DOHH2 (cell line): ENCODE measurements at regions not wholly inside any gene's neighbourhood (a gene's known extent, or its start where the extent isn't known, plus 50 kb on each side); places are given as distances from the start of the nearest gene placed in this dataset.

Experiments
- H3F3A ChIP-seq: fragments of 200-600 bp; sonication (generic), shearing (Covaris generic); 2 replicates; pipeline ENCODE4 v1.6.0; 2016; ENCODE audit warnings: antibody characterized with exemption, mild to moderate bottlenecking; ENCODE audit not compliant: control insufficient read depth, insufficient read depth
- H3K27ac ChIP-seq: fragments of 200-600 bp; sonication (generic); 2 replicates; pipeline ENCODE4 v1.5.1; 2014; ENCODE audit warnings: low read depth, mild to moderate bottlenecking, low read length, moderate library complexity
- H3K27me3 ChIP-seq: fragments of 200-600 bp; sonication (generic); 2 replicates; pipeline ENCODE4 v1.6.1; 2014; ENCODE audit warnings: mild to moderate bottlenecking, low read length, mixed read lengths; ENCODE audit not compliant: control insufficient read depth
- H3K36me3 ChIP-seq: fragments of 200-600 bp; sonication (generic); 2 replicates; pipeline ENCODE4 v1.6.1; 2014; ENCODE audit warnings: mild to moderate bottlenecking, low read length, moderate library complexity, mixed read lengths; ENCODE audit not compliant: control insufficient read depth
- H3K4me1 ChIP-seq: fragments of 200-600 bp; sonication (generic); 2 replicates; pipeline ENCODE4 v1.6.1; 2014; ENCODE audit warnings: mild to moderate bottlenecking, low read length, mixed read lengths; ENCODE audit not compliant: control insufficient read depth
- H3K4me2 ChIP-seq: fragments of 200-600 bp; sonication (generic); 2 replicates; pipeline ENCODE4 v1.6.0; 2014; ENCODE audit warnings: mild to moderate bottlenecking, low read length, moderate library complexity
- H3K4me3 ChIP-seq: fragments of 200-600 bp; sonication (generic); 2 replicates; pipeline ENCODE4 v1.5.1; 2014; ENCODE audit warnings: mild to moderate bottlenecking, low read length, mixed read lengths
- H3K79me2 ChIP-seq: fragments of 200-600 bp; sonication (generic); 2 replicates; pipeline ENCODE4 v1.6.1; 2014; ENCODE audit warnings: mild to moderate bottlenecking, low read length, mixed read lengths; ENCODE audit not compliant: control insufficient read depth
- H3K9me2 ChIP-seq: fragments of 200-600 bp; sonication (generic); replicated peaks from 2 replicates; pipeline ENCODE4 v1.6.1; 2014; ENCODE audit warnings: mild to moderate bottlenecking, low read length, mixed read lengths; ENCODE audit not compliant: control insufficient read depth
- H3K9me3 ChIP-seq: fragments of 200-600 bp; sonication (generic); 2 replicates; pipeline ENCODE4 v1.6.1; 2014; ENCODE audit warnings: antibody characterized with exemption, low read length, mixed read lengths; ENCODE audit not compliant: control insufficient read depth, insufficient read depth
- H4K20me1 ChIP-seq: fragments of 200-600 bp; sonication (generic); 2 replicates; pipeline ENCODE4 v1.6.0; 2014; ENCODE audit warnings: low read depth, mild to moderate bottlenecking, antibody characterized with exemption, low read length, moderate library complexity; ENCODE audit not compliant: control insufficient read depth, insufficient read depth
- CTCF ChIP-seq: fragments of 200-600 bp; sonication (generic); IDR thresholded peaks from one replicate; pipeline ENCODE4 v1.5.1; 2014; ENCODE audit warnings: antibody characterized with exemption, mild to moderate bottlenecking, low read depth, low read length; ENCODE audit not compliant: poor library complexity, severe bottlenecking
- EZH2phosphoT487 ChIP-seq: fragments of 200-600 bp; sonication (generic); IDR thresholded peaks from 2 replicates; pipeline ENCODE4 v1.6.1; 2017; ENCODE audit warnings: borderline replicate concordance, mild to moderate bottlenecking, antibody characterized with exemption, low read length, moderate library complexity, mixed read lengths

GRCh38 chr4:133498149-133498548 lies 349.1 kb downstream of the PCDH10 start:
- no peak overlapping the region for H3K4me2 ChIP-seq
- no peaks in the 10 kb centered on the region for H3K9me3 ChIP-seq
- H3F3A ChIP-seq: no peaks in the 10 kb centered on the region
- H3K4me3 ChIP-seq: no peak overlapping the region
- no peaks in the 10 kb centered on the region for H3K79me2 ChIP-seq
- H3K4me1 ChIP-seq: no peaks in the 10 kb centered on the region
- H3K9me2 ChIP-seq: peaks cover 3% of the 10 kb centered on the region; the same call in 1 of the 2 replicates
- no peaks in the 10 kb centered on the region for H4K20me1 ChIP-seq
- no peaks in the 10 kb centered on the region for H3K27me3 ChIP-seq
- no peaks in the 10 kb centered on the region for H3K36me3 ChIP-seq
- H3K27ac ChIP-seq: no peak overlapping the region
- TF ChIP-seq CTCF: no peak

- no peaks in the 10 kb centered on the region for H3K27me3 ChIP-seq
- no peaks in the 10 kb centered on the region for H3K4me1 ChIP-seq
- no peaks in the 10 kb centered on the region for H3K9me3 ChIP-seq
- no peaks in the 10 kb centered on the region for H4K20me1 ChIP-seq
- no peak for TF ChIP-seq EZH2phosphoT487
- TF ChIP-seq CTCF: no peak
- H3K36me3 ChIP-seq: no peaks in the 10 kb centered on the region
- H3F3A ChIP-seq: no peaks in the 10 kb centered on the region
- H3K4me2 ChIP-seq: no peak overlapping the region
- no peak overlapping the region for H3K27ac ChIP-seq
- no peaks in the 10 kb centered on the region for H3K79me2 ChIP-seq
- H3K9me2 ChIP-seq: no peaks in the 10 kb centered on the region
- H3K4me3 ChIP-seq: no peak overlapping the region
These were observed 344.7 kb downstream of the PCDH10 start for GRCh38 chr4:133493776-133494175.

GRCh38 chr4:133493241-133493640 lies 344.1 kb downstream of the PCDH10 start:
- Histone ChIP-seq H3K27me3 (no peaks in the 10 kb centered on the region), H3K9me3 (no peaks in the 10 kb centered on the region), H3F3A (no peaks in the 10 kb centered on the region), H3K79me2 (no peaks in the 10 kb centered on the region), H3K4me1 (no peaks in the 10 kb centered on the region), H3K4me2 (no peak overlapping the region), H3K27ac (no peak overlapping the region), H3K4me3 (no peak overlapping the region), H4K20me1 (no peaks in the 10 kb centered on the region), H3K9me2 (no peaks in the 10 kb centered on the region), H3K36me3 (no peaks in the 10 kb centered on the region)
- TF ChIP-seq CTCF (no peak), EZH2phosphoT487 (no peak)

GRCh38 chr4:133484287-133484686 lies 335.2 kb downstream of the PCDH10 start:
- Histone ChIP-seq H3K4me1 (no peaks in the 10 kb centered on the region), H3K4me2 (no peak overlapping the region), H3K27ac (no peak overlapping the region), H3F3A (no peaks in the 10 kb centered on the region), H3K36me3 (no peaks in the 10 kb centered on the region), H4K20me1 (no peaks in the 10 kb centered on the region), H3K4me3 (no peak overlapping the region), H3K27me3 (no peaks in the 10 kb centered on the region), H3K9me2 (no peaks in the 10 kb centered on the region), H3K79me2 (no peaks in the 10 kb centered on the region), H3K9me3 (no peaks in the 10 kb centered on the region)
- no peak for TF ChIP-seq EZH2phosphoT487
- no peak for TF ChIP-seq CTCF
